GM21447 (cell line): ENCODE measurements at regions not wholly inside any gene's neighbourhood (a gene's known extent, or its start where the extent isn't known, plus 50 kb on each side); places are given as distances from the start of the nearest gene placed in this dataset.

Experiments used
- ATAC-seq: cut with Tn5 transposase; IDR thresholded peaks from one replicate; pipeline ENCODE4 v1.9.1; 2021; ENCODE audit not compliant: unreplicated experiment

GRCh38 chr5:106923409-106923808 is 747.3 kb downstream of the EFNA5 start:
- no peak for ATAC-seq

- ATAC-seq: no peak
Observed at GRCh38 chr5:106921567-106921966, 749.2 kb downstream of the EFNA5 start.

DNA sequence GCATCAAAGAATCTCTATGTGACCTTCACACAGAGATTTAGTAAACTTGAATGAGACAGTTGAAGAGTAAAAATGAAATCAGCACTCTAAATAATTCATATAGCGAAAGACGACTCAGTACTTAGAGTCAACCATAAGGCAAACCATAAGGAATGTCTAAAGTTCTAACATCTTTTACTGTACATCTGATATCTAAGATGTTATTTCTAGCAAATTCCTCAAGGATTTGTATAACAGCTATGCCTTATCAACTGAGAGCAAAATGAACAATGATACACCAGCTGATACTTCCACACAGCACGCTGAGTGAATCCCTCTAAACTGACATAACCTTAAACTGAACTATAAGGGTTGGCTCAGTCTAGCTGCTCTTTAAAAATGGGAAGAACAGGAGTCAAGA is 760.3 kb downstream of the EFNA5 start:
- no peak for ATAC-seq

DNA sequence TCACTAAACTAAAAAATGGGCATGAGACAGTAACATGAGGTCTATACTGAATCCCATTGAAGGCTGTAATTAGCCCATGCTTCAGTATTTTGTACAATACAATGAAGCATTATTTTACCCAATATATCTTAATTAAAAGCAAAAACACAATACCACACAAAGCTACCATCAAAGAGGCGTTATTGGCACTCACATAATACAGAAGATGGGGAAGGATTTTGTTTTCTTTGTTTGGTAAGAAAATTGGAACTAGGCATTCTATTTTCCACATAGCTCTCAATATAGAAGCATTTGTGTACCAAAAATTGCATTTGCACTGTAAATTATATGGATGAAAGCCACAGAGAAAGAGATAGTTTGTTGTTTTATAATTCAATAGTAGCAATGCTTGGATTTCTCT is 761.0 kb downstream of the EFNA5 start:
- ATAC-seq: no peak

DNA sequence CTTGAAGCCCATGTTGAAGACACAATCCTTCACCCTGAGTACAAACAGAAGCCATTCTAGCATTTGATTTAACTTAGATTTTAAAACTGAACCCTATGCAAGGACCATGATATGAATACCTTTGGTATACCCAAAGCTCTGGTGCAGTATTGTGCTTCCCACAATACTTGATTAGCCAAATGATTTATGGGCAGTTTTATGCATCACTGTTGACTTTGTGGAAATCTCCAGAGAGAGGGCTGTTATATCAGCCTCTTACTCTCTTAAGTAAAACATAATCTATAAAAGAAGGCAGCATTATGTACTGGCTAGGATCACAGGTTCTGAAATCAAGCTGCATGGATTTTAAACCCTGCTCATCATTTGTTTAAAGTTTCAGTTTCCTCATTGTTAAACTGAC is 762.8 kb downstream of the EFNA5 start:
- ATAC-seq: no peak

DNA sequence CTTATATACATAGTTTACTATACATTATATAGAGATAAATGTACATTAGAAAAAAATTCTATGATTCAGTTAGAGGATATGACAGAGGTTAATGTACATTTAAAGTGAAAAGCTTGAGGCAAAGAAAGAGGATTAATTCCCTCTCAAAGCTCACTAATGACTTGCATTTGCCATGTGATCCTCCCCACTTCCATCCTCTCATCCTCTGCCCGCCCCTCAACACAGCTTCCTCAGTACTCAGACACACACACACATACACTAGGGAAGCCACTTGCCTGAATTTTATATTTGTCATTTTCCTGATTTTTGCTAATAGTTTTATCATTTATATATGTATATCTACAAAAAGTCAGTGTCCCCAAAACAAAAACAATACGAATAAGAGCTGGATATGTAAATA is 764.5 kb downstream of the EFNA5 start:
- no peak for ATAC-seq

DNA sequence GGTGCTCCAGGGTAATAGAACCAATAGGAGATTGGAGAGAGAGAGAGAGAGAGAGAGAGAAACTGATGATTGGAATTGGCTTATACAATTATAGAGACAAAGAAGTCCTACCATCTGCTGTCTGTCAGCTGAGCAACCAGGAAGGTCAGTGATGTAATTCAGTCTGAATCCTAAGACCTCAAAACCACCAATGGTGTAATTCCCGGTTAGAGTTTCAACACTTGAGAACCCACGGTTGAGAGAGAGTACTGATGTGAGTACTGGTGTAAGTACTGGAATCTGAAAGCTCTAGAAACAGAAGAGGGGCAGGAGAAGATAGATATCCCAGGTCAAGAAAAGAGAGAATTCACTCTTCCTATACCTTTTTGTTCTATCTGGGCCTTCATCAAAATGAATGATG is 775.8 kb downstream of the EFNA5 start:
- no peak for ATAC-seq

DNA sequence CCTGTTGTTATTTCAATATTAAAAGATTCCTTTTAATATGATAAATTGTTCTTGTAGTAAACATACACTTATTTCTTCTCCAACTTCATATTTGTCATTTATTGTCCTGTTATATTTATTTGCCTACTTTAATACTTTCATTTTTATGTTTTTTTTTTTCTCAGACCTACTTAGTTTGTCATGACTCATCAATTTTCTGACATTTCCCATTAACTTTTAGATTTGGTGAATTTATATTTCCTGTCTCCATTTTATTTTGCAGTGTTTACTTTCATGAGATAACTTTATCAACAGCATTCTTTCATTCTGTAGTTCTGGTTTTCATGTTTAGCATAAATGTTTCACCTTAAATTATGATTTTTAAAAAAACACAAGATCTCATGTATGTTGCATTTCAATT is 788.7 kb downstream of the EFNA5 start:
- no peak for ATAC-seq

DNA sequence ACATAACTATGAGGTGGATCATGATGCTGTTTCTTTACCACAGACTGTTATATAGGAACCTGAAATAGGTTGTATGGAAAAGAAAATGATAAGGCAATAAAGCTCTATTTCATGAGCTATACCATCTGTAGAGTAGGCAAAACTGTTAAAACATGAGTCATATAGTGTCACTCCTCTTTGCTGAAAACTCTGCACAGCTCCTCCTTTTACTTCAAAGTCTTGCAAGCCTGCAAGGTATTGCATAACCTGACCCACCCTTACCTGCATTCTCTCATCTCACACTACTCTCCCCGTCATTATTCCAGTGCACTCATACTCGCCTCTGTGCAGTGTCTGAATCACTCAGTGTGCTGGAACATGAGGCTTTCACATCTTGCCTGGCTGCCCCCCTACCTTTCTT is 790.1 kb downstream of the EFNA5 start:
- ATAC-seq: no peak

GRCh38 chr5:106877881-106878280 is 792.9 kb downstream of the EFNA5 start:
- no peak for ATAC-seq

DNA sequence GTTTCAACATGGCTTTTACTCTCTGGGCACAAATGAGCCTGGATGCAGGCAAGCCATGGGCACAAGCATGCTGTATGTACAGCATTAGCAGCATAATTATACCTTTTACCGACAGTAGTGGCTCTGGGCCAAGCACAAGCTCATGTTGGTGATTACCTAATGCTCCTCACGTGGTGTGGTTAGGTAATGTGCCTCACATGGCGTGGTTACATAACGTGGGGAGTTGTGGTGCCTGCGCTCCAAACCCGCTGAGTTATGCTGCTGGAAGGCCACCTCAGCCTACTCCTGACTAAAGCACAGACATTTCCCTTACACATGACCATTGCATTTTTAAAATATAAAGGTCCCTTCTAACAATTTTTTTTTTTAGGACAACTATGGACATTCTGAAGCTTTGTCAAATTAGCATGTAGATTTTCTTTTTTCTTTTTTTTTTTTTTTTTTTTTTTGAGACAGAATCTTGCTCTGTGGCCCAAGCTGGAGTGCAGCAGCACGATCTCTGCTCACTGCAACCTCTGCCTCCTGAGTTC is 794.0 kb downstream of the EFNA5 start:
- no peak for ATAC-seq

- no peak for ATAC-seq
Observed at GRCh38 chr5:106876298-106876622, 794.5 kb downstream of the EFNA5 start.

DNA sequence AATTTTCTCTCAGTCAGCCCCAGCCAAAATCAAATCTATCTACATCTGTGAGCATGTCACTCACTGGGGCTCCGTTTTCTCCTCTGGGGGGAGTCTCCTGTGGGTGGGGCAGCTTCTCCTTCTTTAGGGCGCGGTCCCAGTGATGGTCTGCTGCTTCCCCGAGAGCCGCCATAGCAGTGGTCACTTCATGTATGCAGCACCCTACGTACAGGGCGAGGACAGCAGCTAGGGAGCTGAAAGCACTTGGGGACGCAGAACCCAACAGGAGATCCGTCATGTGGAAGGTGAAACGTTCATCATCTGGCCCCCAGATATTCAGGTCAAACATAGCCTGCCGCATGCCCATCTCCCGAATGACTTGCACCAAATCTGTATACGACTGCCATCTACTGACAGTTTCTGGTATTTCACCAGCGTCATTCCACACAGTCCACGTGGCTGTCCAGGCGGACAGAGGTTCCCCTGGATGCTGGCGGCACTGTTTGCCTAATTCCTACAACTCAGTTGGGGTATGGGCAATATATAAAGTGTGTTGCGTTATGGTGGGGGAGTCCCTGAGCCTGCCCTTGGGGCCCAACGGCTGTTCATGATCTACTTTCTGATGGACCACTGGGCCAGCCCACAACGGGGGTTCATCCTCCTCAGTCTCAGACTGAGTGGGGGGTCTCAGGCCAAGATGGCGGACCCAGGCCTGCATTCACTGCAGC is 795.0 kb downstream of the EFNA5 start:
- no peak for ATAC-seq

DNA sequence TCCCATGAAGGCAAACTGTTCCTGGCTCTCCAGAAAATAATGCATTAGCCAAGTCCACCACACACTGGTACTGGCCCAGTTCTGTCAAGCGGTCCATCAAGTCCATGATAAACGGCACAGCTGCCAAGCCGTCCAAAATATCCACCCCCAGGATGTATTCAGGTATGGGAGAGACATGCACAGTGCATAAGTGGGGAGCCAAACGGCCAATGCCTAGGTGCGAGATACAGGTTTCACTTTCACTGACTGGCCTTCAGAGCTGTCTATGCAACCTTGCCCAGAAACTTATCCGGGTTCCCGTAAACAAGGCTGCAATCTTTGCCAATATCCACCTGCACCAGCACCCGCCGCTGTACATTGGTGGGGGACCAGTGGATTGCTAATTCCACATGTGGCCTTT is 795.8 kb downstream of the EFNA5 start:
- no peak for ATAC-seq

- ATAC-seq: no peak
Observed at GRCh38 chr5:106874531-106874930, 796.2 kb downstream of the EFNA5 start.

DNA sequence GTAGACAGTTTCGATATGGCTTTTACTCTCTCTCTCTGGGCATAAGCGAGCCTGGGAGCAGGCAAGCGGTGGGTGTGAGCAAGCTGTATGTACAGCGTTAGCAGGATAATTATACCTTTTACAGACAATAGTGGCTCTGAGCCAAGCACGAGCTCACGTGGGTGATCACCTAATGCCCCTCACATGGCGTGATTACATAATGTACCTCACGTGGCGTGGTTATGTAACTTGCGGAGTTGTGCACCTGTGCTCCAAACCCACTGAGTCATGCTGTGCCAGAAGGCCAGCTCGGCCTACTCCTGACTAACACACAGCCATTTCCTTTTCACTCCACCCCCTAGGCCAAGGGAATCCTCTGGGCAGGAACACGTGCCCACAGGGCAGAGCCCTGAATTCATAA is 797.2 kb downstream of the EFNA5 start:
- no peak for ATAC-seq

GRCh38 chr5:106865279-106865678 is 805.5 kb downstream of the EFNA5 start:
- ATAC-seq: no peak

DNA sequence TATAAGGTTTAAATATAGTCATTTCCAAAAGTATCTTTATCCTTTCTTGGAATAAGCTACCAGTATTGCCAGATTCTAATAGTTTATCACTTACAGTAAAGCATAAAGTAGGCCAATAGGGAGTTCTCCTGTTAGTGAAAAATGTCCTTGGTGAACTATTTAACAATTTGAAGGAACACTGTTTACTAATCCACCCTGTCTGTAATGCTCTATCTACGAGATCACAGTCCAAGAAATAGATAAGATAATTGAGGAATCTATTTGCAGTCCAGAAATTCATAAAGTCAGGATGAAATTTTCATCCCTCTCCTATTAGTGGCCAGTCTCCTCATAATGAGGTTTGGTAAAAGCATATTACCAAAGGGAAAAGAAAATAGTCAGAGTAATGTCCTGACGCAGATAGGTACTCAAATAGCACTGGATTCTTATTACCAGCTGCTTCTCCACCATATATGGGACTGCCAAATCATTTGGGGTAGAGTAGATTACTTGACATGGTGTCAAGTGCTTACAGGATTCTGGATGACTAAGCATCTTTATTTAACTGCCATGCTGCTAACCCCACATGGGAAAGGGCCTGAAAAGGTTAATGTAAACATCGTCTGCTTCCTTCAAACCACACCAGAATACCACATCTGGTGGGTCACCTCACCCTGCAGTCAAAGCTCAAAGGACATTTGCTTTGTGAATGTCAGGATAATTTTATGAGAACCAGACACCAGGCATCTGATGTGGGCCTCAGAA is 808.1 kb downstream of the EFNA5 start:
- ATAC-seq: no peak

DNA sequence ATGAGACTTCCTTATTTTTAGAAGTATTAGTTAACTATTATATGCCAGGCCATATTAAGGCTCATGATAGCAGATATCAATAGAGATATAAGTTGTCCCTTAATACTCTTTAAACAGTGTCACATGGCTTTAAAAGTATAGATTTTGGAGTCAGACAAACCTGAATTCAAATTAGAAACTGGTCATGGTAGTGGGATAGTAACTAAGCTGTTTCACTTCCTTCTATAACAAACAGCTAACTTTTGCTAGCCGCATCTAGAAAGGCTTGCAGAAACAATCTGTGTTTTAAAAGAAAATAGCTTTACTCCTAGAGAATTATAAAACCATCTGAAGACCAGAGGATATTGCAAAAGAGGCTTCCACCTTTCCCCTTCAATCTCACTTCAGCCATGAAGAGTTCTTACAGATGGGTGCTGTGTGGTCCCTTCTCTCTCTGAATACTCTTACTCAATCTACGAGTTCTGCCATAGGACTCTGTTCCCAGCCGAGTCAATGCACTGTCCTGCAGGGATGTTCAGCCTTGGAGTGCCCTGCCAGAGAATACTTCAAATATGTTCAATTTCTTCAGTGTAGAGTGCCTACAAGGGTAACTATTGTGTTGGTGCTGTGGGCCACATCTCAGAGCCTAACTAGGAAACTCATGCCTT is 810.2 kb downstream of the EFNA5 start:
- no peak for ATAC-seq

DNA sequence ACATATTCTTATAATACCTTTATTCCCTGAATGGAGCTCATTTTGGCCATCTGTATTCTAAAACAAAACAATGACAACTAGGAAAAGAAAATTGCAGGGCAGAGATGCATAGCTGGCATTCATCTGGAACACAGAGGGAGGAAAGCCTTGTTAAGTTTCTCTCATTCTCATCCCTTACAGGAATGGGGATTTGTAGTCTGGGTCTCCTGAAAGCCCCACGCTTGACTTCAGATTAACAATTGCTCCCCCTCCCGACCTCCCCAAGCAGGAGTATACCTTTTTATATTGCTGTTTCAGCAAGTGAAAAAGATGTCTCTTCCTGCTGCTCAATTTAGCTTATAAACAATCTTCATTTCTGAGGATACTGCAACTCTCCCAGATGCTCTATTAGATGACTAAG is 812.1 kb downstream of the EFNA5 start:
- no peak for ATAC-seq

DNA sequence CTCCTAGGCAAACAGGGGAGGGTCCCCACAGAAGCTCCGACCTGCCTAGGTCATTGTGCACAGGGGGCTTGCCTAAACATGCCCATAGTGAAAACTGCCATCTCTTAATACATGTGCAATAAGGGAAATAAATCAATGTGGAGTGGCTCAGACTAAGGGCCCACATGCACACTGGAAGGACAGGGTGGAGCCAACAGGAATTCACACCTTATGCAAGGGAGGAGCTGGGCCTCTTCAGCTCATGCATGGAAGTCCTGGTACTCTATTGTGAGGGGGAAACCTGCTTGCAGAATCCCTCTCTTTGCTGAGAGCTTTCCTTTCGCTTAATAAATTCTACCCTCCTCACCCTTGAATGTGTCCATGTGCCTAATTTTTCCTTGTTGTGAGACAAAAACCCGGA is 815.8 kb downstream of the EFNA5 start:
- ATAC-seq: no peak

DNA sequence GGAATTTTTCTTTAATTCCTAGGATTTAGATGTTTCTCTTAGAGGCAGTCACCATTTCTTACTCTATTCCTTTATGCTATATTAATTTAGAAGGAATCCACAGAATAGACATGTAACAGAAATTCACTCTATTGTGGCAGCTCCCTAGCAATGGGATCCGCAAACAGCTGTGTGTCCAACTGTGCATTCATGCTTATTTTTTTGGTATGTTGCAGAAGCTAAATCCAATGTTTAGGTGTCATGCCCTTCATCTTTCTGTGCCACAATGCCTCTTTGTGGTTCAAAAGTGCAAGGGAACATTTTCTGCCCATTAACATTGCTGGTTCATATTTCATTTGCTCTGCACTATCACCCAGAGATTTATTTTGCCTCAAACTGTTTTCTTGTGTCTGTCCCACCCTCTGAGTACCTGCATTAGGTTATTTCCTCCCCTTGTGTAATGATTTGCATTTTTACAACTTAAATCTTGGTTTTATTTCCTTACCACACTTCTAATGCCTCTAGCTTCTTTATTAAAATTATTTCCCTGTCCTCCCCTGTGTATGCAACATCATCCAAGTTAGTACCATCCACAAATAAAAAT is 816.5 kb downstream of the EFNA5 start:
- ATAC-seq: no peak
